Stimulated activated memory B cell treated with anti-CD40 and anti-IgM and Interleukin-4, amounts not matched to agents 10 μg/mL and 1 μg/mL and 100 μg/mL, for 72 hours (primary cell): ENCODE measurements at regions not wholly inside any gene's neighbourhood (a gene's known extent, or its start where the extent isn't known, plus 50 kb on each side); places are given as distances from the start of the nearest gene placed in this dataset.

Source experiments
- ATAC-seq: fragments of 150-1000 bp; cut with Tn5 transposase; 2 replicates; pipeline ENCODE4 v1.10.0; 2021
- H3K27ac Mint-ChIP-seq: one replicate; pipeline ENCODE4 v1.8.0; 2022; ENCODE audit warnings: mild to moderate bottlenecking, mixed read lengths
- H3K27me3 Mint-ChIP-seq: one replicate; pipeline ENCODE4 v1.8.0; 2022; ENCODE audit warnings: mixed read lengths
- H3K36me3 Mint-ChIP-seq: one replicate; pipeline ENCODE4 v1.8.0; 2022; ENCODE audit warnings: mixed read lengths
- H3K4me1 Mint-ChIP-seq: one replicate; pipeline ENCODE4 v1.8.0; 2022; ENCODE audit warnings: mixed read lengths
- H3K4me3 Mint-ChIP-seq: one replicate; pipeline ENCODE4 v1.8.0; 2022; ENCODE audit warnings: mild to moderate bottlenecking, moderate library complexity, mixed read lengths
- H3K9me3 Mint-ChIP-seq: one replicate; pipeline ENCODE4 v1.8.0; 2022; ENCODE audit warnings: mixed read lengths

GRCh38 chr13:58144616-58145015 is 513.1 kb downstream of the PCDH17 start:
- no peak overlapping the region for H3K4me3 Mint-ChIP-seq
- H3K9me3 Mint-ChIP-seq, result peaks cover 8% of the 10 kb centered on the region

GRCh38 chr13:58151452-58151851 is 519.9 kb downstream of the PCDH17 start:
- Mint-ChIP-seq H3K36me3 (no peaks in the 10 kb centered on the region), H3K4me1 (no peaks in the 10 kb centered on the region), H3K9me3 (no peaks in the 10 kb centered on the region), H3K27me3 (no peaks in the 10 kb centered on the region), H3K27ac (no peak overlapping the region), H3K4me3 (no peak overlapping the region)
- ATAC-seq, result no peak

More at GRCh38 chr13:58144616-58145015, 513.1 kb downstream of the PCDH17 start:
- H3K4me1 Mint-ChIP-seq, result no peaks in the 10 kb centered on the region
- no peaks in the 10 kb centered on the region for H3K27me3 Mint-ChIP-seq
- no peak overlapping the region for H3K27ac Mint-ChIP-seq
- no peaks in the 10 kb centered on the region for H3K36me3 Mint-ChIP-seq
- no peak for ATAC-seq

GRCh38 chr13:58160980-58161379 is 529.4 kb downstream of the PCDH17 start:
- Mint-ChIP-seq H3K27ac (no peak overlapping the region), H3K27me3 (no peaks in the 10 kb centered on the region), H3K36me3 (no peaks in the 10 kb centered on the region), H3K9me3 (peaks cover 7% of the 10 kb centered on the region), H3K4me3 (no peak overlapping the region), H3K4me1 (no peaks in the 10 kb centered on the region)
- ATAC-seq, result no peak

GRCh38 chr13:58165617-58166016 is 534.1 kb downstream of the PCDH17 start:
- no peaks in the 10 kb centered on the region for H3K27me3 Mint-ChIP-seq
- H3K4me1 Mint-ChIP-seq, result no peaks in the 10 kb centered on the region
- H3K9me3 Mint-ChIP-seq, result peaks cover 4% of the 10 kb centered on the region
- no peak overlapping the region for H3K4me3 Mint-ChIP-seq
- H3K27ac Mint-ChIP-seq, result no peak overlapping the region
- H3K36me3 Mint-ChIP-seq, result no peaks in the 10 kb centered on the region
- ATAC-seq, result no peak

GRCh38 chr13:58181111-58181510 is 549.6 kb downstream of the PCDH17 start:
- ATAC-seq, result no peak
- Mint-ChIP-seq H3K27ac (no peak overlapping the region), H3K27me3 (no peaks in the 10 kb centered on the region), H3K9me3 (peaks cover 19% of the 10 kb centered on the region), H3K36me3 (no peaks in the 10 kb centered on the region), H3K4me1 (no peaks in the 10 kb centered on the region), H3K4me3 (no peak overlapping the region)

- Mint-ChIP-seq H3K4me1 (no peaks in the 10 kb centered on the region), H3K4me3 (no peak overlapping the region), H3K27ac (no peak overlapping the region)
Measured at GRCh38 chr13:58187881-58188280, 556.3 kb downstream of the PCDH17 start.

GRCh38 chr13:58190577-58190976 is 559.0 kb downstream of the PCDH17 start:
- ATAC-seq, result no peak
- no peaks in the 10 kb centered on the region for H3K36me3 Mint-ChIP-seq
- H3K4me3 Mint-ChIP-seq, result no peak overlapping the region
- H3K27ac Mint-ChIP-seq, result no peak overlapping the region
- H3K4me1 Mint-ChIP-seq, result no peaks in the 10 kb centered on the region
- H3K27me3 Mint-ChIP-seq, result no peaks in the 10 kb centered on the region
- H3K9me3 Mint-ChIP-seq, result peaks cover 3% of the 10 kb centered on the region

More at GRCh38 chr13:58187881-58188280, 556.3 kb downstream of the PCDH17 start:
- no peaks in the 10 kb centered on the region for H3K27me3 Mint-ChIP-seq
- peaks cover 7% of the 10 kb centered on the region for H3K9me3 Mint-ChIP-seq
- no peak for ATAC-seq
- no peaks in the 10 kb centered on the region for H3K36me3 Mint-ChIP-seq

- Mint-ChIP-seq H3K9me3 (peaks cover 3% of the 10 kb centered on the region), H3K4me1 (no peaks in the 10 kb centered on the region), H3K27me3 (no peaks in the 10 kb centered on the region)
Measured at GRCh38 chr13:58191754-58192153, 560.2 kb downstream of the PCDH17 start.

GRCh38 chr13:58202099-58202498 is 570.6 kb downstream of the PCDH17 start:
- ATAC-seq, result no peak
- no peaks in the 10 kb centered on the region for H3K36me3 Mint-ChIP-seq
- no peaks in the 10 kb centered on the region for H3K27me3 Mint-ChIP-seq
- H3K9me3 Mint-ChIP-seq, result no peaks in the 10 kb centered on the region
- no peak overlapping the region for H3K4me3 Mint-ChIP-seq
- no peak overlapping the region for H3K27ac Mint-ChIP-seq
- H3K4me1 Mint-ChIP-seq, result no peaks in the 10 kb centered on the region

More at GRCh38 chr13:58191754-58192153, 560.2 kb downstream of the PCDH17 start:
- no peak overlapping the region for H3K4me3 Mint-ChIP-seq
- no peak for ATAC-seq
- no peaks in the 10 kb centered on the region for H3K36me3 Mint-ChIP-seq
- H3K27ac Mint-ChIP-seq, result no peak overlapping the region

GRCh38 chr13:58207501-58207900 is 576.0 kb downstream of the PCDH17 start:
- ATAC-seq, result no peak
- peaks cover 5% of the 10 kb centered on the region for H3K9me3 Mint-ChIP-seq
- no peak overlapping the region for H3K27ac Mint-ChIP-seq

GRCh38 chr13:58235454-58235853 is 603.9 kb downstream of the PCDH17 start:
- Mint-ChIP-seq H3K27me3 (no peaks in the 10 kb centered on the region), H3K4me3 (no peak overlapping the region), H3K9me3 (peaks cover 5% of the 10 kb centered on the region), H3K4me1 (no peaks in the 10 kb centered on the region), H3K36me3 (no peaks in the 10 kb centered on the region), H3K27ac (no peak overlapping the region)
- no peak for ATAC-seq

More at GRCh38 chr13:58207501-58207900, 576.0 kb downstream of the PCDH17 start:
- Mint-ChIP-seq H3K27me3 (no peaks in the 10 kb centered on the region), H3K4me1 (no peaks in the 10 kb centered on the region), H3K36me3 (no peaks in the 10 kb centered on the region), H3K4me3 (no peak overlapping the region)

- peaks cover 12% of the 10 kb centered on the region for H3K9me3 Mint-ChIP-seq
- H3K36me3 Mint-ChIP-seq, result no peaks in the 10 kb centered on the region
- ATAC-seq, result no peak
- no peak overlapping the region for H3K27ac Mint-ChIP-seq
- no peak overlapping the region for H3K4me3 Mint-ChIP-seq
- H3K27me3 Mint-ChIP-seq, result no peaks in the 10 kb centered on the region
- H3K4me1 Mint-ChIP-seq, result no peaks in the 10 kb centered on the region
Measured at GRCh38 chr13:58238972-58239773, 607.6 kb downstream of the PCDH17 start.

GRCh38 chr13:58239774-58240268 is 608.3 kb downstream of the PCDH17 start:
- H3K27me3 Mint-ChIP-seq, result no peaks in the 10 kb centered on the region
- H3K9me3 Mint-ChIP-seq, result peaks cover 18% of the 10 kb centered on the region
- no peaks in the 10 kb centered on the region for H3K36me3 Mint-ChIP-seq
- no peak overlapping the region for H3K4me3 Mint-ChIP-seq
- ATAC-seq, result no peak
- H3K4me1 Mint-ChIP-seq, result no peaks in the 10 kb centered on the region
- H3K27ac Mint-ChIP-seq, result no peak overlapping the region

- ATAC-seq, result no peak
- Mint-ChIP-seq H3K36me3 (no peaks in the 10 kb centered on the region), H3K4me3 (no peak overlapping the region), H3K27ac (no peak overlapping the region), H3K27me3 (no peaks in the 10 kb centered on the region), H3K4me1 (no peaks in the 10 kb centered on the region), H3K9me3 (peaks cover 18% of the 10 kb centered on the region)
Measured at GRCh38 chr13:58247080-58247479, 615.5 kb downstream of the PCDH17 start.

GRCh38 chr13:58254943-58255342 is 623.4 kb downstream of the PCDH17 start:
- no peaks in the 10 kb centered on the region for H3K27me3 Mint-ChIP-seq
- H3K27ac Mint-ChIP-seq, result no peak overlapping the region
- no peak for ATAC-seq
- H3K4me3 Mint-ChIP-seq, result no peak overlapping the region
- H3K9me3 Mint-ChIP-seq, result peaks cover 5% of the 10 kb centered on the region
- H3K36me3 Mint-ChIP-seq, result no peaks in the 10 kb centered on the region
- H3K4me1 Mint-ChIP-seq, result no peaks in the 10 kb centered on the region

- no peaks in the 10 kb centered on the region for H3K36me3 Mint-ChIP-seq
Measured at GRCh38 chr13:58266271-58266670, 634.7 kb downstream of the PCDH17 start.

More at GRCh38 chr13:58266271-58266670, 634.7 kb downstream of the PCDH17 start:
- Mint-ChIP-seq H3K27ac (no peak overlapping the region), H3K4me3 (no peak overlapping the region), H3K9me3 (peaks cover 7% of the 10 kb centered on the region), H3K4me1 (no peaks in the 10 kb centered on the region), H3K27me3 (no peaks in the 10 kb centered on the region)
- no peak for ATAC-seq
